Pancreas (tissue), 10 donors: ENCODE measurements at regions not wholly inside any gene's neighbourhood (a gene's known extent, or its start where the extent isn't known, plus 50 kb on each side); places are given as distances from the start of the nearest gene placed in this dataset.

Source experiments
- ATAC-seq, 4 donors: fragments of 200-7000 bp; cut with Tn5 transposase; one replicate each; pipeline versions ENCODE4 v1.8.0 to v1.9.1; 2020; ENCODE audit warnings: mild to moderate bottlenecking in 4 of 4, moderate library complexity in 4 of 4
- DNase-seq, 6 donors: peaks; one replicate each; pipeline ENCODE4 v3.0.0-alpha.2; 2020
- FAIRE-seq: peaks from 2 replicates; lab custom pipeline; 2012; peaks lifted over from hg19 to GRCh38; lab: Jason Lieb, UNC
- H3K27ac ChIP-seq, 4 donors: fragments of 200-600 bp; sonication (generic); 1 replicate in 3 of 4; 2 replicates in 1 of 4; pipeline versions ENCODE4 v1.5.0 to v1.8.0; 2020
- H3K27me3 ChIP-seq, 4 donors: fragments of 200-600 bp; one replicate each; pipeline ENCODE4 v1.8.0; 2021
- H3K36me3 ChIP-seq, 3 donors: fragments of 200-600 bp; sonication (generic) in 1 of 3; one replicate each; pipeline versions ENCODE4 v1.5.0 to v1.8.0; 2020 to 2021
- H3K4me1 ChIP-seq, 3 donors: fragments of 200-600 bp; one replicate each; pipeline ENCODE4 v1.8.0; 2021
- H3K4me3 ChIP-seq, 4 donors: fragments of 200-600 bp; sonication (generic) in 2 of 4; one replicate each; pipeline versions ENCODE4 v1.5.0 to v1.8.0; 2020 to 2021
- H3K9me3 ChIP-seq, 4 donors: fragments of 200-600 bp; one replicate each; pipeline ENCODE4 v1.8.0; 2021
- WGBS, 2 donors: extraction: QIAGEN DNeasy Blood & Tissue Kit; methylation state at CpG; one replicate each; pipeline ENCODE4 v1.1.7; 2013; 5-methylcytosine and 5-hydroxymethylcytosine counted together
- intact Hi-C, 3 donors: fragments of 100-400 bp; cut with DNase I; formaldehyde crosslinking; loops; one replicate each; pipeline versions ENCODE4 v1.11.1 to v1.14.2; 2022
- TF ChIP-seq, protein P1 (sequence below), 4 donors: fragments of 200-600 bp; sonication (generic) in 3 of 4; IDR thresholded peaks; one replicate each; pipeline versions ENCODE4 v1.5.0 to v1.8.0; 2021; ENCODE audit warnings: antibody characterized with exemption in 4 of 4
- donor health status: healthy with polysubstance abuse.
- donor health status: DM: no; HTN: no; CAD: no; lungs with moderate emphysema.
- donor health status: DM: no; HTN: no; CAD: no.
- donor health status: control.
- donor health status: control.
- donor health status: Bipolar disorder and iron deficiency.
- donor health status: DM: yes; HTN: yes; CAD: no.
- donor health status: DM: no; HTN: no; CAD: no.
- donor health status: DM: no; HTN: no; CAD: no.
- donor health status: DM: yes; HTN: yes; CAD: no.

DNA sequence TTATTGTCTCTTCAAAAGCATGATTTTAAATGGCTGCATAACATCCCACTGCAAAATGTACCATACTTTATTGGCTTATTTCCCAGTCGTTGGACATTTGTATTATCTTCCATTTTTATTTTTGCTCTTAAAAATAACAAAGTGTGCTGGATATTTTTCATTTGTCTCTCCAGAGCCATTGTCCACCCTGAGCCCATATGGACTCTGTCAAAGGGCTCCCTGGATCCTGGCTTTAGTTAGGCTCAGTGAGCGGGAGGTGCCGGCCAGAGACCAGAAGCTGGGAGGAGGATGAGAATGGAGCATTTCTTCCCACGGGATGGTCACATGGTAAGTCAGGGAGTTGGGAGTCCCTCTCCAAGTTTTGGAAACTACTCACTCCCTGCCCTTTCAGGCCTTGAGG is 296.9 kb downstream of the NUAK1 start:
- Histone ChIP-seq H3K4me3 (no peak overlapping the region), H3K27me3 (no peaks in the 10 kb centered on the region), H3K9me3 (no peaks in the 10 kb centered on the region), H3K4me1 (no peaks in the 10 kb centered on the region), H3K36me3 (no peaks in the 10 kb centered on the region), H3K27ac (no peak overlapping the region)
- intact Hi-C loops: no loop called here
- no peak for FAIRE-seq
- no peak for ATAC-seq
- WGBS, 2 donors: 60 to 72% methylated on average over 4 of the region's 4 CpGs
- no peak for DNase-seq
- TF ChIP-seq, protein P1, sequence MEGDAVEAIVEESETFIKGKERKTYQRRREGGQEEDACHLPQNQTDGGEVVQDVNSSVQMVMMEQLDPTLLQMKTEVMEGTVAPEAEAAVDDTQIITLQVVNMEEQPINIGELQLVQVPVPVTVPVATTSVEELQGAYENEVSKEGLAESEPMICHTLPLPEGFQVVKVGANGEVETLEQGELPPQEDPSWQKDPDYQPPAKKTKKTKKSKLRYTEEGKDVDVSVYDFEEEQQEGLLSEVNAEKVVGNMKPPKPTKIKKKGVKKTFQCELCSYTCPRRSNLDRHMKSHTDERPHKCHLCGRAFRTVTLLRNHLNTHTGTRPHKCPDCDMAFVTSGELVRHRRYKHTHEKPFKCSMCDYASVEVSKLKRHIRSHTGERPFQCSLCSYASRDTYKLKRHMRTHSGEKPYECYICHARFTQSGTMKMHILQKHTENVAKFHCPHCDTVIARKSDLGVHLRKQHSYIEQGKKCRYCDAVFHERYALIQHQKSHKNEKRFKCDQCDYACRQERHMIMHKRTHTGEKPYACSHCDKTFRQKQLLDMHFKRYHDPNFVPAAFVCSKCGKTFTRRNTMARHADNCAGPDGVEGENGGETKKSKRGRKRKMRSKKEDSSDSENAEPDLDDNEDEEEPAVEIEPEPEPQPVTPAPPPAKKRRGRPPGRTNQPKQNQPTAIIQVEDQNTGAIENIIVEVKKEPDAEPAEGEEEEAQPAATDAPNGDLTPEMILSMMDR (IDR thresholded peaks at IDR 0.05): no peak

DNA sequence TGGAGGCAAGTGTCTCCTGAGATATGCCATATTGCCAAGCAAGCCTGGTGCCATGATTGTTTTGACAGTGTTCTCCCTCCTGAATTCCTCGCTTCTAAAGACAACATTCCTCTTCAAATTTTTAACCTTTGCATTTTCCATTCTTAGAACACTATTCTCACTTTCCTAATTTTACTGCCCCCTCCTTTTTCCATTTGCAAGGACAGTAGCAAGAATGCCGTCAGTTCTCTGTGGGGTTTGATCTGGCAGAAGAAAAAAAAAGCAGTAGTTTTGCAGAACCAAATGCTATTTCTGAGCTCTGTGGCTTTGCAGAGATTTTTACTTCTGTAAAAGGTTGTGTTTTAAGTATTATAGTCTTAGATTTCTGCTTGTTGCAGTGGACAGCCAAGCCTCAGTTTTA is 295.2 kb downstream of the NUAK1 start:
- no peaks in the 10 kb centered on the region for H3K36me3 ChIP-seq
- H3K27me3 ChIP-seq: no peaks in the 10 kb centered on the region
- H3K27ac ChIP-seq: no peak overlapping the region
- DNase-seq (no peak), ATAC-seq (no peak), FAIRE-seq (no peak)
- intact Hi-C loops: no loop called here
- no peak overlapping the region for H3K4me3 ChIP-seq
- H3K9me3 ChIP-seq: no peaks in the 10 kb centered on the region
- 77 to 83% methylated on average over 2 of the region's 2 CpGs for WGBS, 2 donors
- TF ChIP-seq, protein P1 (IDR thresholded peaks at IDR 0.05): no peak
- no peaks in the 10 kb centered on the region for H3K4me1 ChIP-seq

DNA sequence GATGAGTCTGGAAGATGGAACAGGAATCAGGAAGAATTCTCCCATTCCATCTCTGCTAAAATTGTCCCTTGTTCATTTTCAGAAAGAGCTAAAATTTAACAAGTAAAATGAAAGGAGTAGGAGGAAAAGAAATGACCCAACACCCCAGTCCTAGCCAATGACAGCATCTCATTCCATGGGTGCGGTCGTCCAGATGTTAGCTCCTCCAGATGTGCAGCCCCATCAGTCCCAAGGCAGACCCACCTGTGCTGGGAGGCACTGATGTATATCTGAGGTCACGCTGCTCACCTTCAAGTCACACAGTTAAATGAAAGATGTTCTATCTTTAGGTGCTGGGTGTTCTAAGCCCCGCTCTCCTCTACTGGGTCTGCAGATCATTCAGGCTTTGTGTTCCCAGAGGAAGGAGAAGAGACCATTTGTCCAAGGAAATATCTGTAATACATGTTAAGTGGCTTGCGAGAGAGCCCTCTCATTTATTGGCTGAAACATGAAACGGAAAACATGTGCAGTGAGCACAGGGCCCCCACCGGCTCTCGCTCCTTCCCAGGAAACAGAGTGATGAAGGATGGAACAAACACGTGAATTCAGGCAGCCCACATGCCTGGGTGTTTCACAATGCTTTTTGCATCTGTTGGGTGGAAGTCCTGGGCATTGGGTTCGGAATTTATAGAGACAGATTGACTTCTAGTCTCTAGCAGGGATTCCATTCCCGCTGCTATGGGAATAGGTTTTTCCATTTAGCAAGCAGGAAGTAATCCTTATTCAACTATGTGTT is 294.6 kb downstream of the NUAK1 start:
- no peak overlapping the region for H3K4me3 ChIP-seq
- intact Hi-C loops: no loop called here
- no peak for ATAC-seq
- no peaks in the 10 kb centered on the region for H3K27me3 ChIP-seq
- DNase-seq: no peak
- no peak for FAIRE-seq
- H3K27ac ChIP-seq: no peak overlapping the region
- TF ChIP-seq, protein P1 (IDR thresholded peaks at IDR 0.05): no peak
- H3K9me3 ChIP-seq: no peaks in the 10 kb centered on the region
- H3K4me1 ChIP-seq: no peaks in the 10 kb centered on the region
- no peaks in the 10 kb centered on the region for H3K36me3 ChIP-seq
- WGBS, 2 donors: 65 to 66% methylated on average over 11 of the region's 11 CpGs

DNA sequence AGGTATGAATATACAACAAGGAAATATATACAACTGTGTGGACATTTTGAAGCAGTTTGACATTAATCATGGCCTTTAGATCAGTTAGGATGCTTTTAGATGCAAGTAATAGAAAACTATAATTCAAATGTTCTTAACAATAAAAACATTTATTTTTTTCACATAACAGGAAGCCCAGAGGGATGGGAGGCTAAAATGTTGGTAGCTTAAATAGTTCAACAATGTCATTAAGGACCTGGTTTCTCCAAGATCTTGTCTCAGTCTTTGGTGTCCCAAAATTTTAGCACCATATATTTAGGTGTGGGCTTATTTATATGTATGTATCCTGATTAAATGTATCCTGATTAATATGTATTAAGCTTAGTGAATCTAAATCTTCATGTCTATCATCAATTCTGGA is 292.4 kb downstream of the NUAK1 start:
- H3K9me3 ChIP-seq: no peaks in the 10 kb centered on the region
- H3K27ac ChIP-seq: no peak overlapping the region
- peaks cover 0 to 5% (median 0%) of the 10 kb centered on the region in 4 donors for H3K27me3 ChIP-seq
- FAIRE-seq: no peak
- no peak for DNase-seq
- no peak for ATAC-seq
- no peaks in the 10 kb centered on the region for H3K36me3 ChIP-seq
- no peaks in the 10 kb centered on the region for H3K4me1 ChIP-seq
- intact Hi-C loops: no loop called here
- no peak overlapping the region for H3K4me3 ChIP-seq
- TF ChIP-seq, protein P1 (IDR thresholded peaks at IDR 0.05): no peak

DNA sequence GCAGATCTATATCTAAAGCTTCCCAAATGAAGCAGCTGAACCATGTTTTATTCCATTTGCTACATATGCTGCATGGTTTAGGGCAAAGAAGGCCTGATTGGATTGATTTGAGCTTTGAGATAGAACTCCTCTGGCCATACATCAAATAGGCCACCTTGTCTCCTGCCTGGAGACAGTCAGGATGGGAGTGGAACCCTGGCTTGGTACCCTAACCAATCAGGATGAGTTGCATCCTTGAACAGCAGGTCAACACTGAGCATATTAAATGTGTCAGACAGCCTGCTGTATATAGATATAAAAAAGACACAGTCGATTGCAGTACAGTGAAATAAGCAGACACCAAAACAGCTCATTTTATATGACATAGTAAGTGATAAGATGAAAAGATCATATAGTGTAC is 291.7 kb downstream of the NUAK1 start:
- FAIRE-seq (no peak), ATAC-seq (no peak), DNase-seq (no peak)
- H3K27me3 ChIP-seq: peaks cover 0 to 5% (median 0%) of the 10 kb centered on the region in 4 donors
- TF ChIP-seq, protein P1 (IDR thresholded peaks at IDR 0.05): no peak
- intact Hi-C loops: no loop called here
- no peaks in the 10 kb centered on the region for H3K4me1 ChIP-seq
- H3K9me3 ChIP-seq: no peaks in the 10 kb centered on the region
- 72 to 76% methylated on average over 1 of the region's 1 CpG for WGBS, 2 donors
- H3K36me3 ChIP-seq: no peaks in the 10 kb centered on the region
- no peak overlapping the region for H3K27ac ChIP-seq
- no peak overlapping the region for H3K4me3 ChIP-seq
